Fibroblast of lung (primary cell): ENCODE measurements at regions not wholly inside any gene's neighbourhood (a gene's known extent, or its start where the extent isn't known, plus 50 kb on each side); places are given as distances from the start of the nearest gene placed in this dataset.
"Not testable (repeated sequence)": the region's sequence is repeated elsewhere in the genome, so short reads cannot be mapped to it uniquely, and the experiment has no call there.

Experiments
- DNase-seq, 2 donors: peaks; one replicate each; pipeline versions ENCODE4 v3.0.0 to v3.0.0-alpha.2; 2010; ENCODE audit warnings: low read depth in 2 of 2
- H2AFZ ChIP-seq: 2 replicates; pipeline ENCODE4 v1.5.1; 2012; ENCODE audit warnings: low read length, control low read depth, inconsistent platforms
- H3K27ac ChIP-seq: 2 replicates; pipeline ENCODE4 v1.5.1; 2011; ENCODE audit warnings: low read length, control low read depth; ENCODE audit not compliant: insufficient read depth
- H3K27me3 ChIP-seq: 2 replicates; pipeline ENCODE4 v1.5.1; 2011; ENCODE audit warnings: mild to moderate bottlenecking, low read length; ENCODE audit not compliant: control insufficient read depth, insufficient read depth
- H3K36me3 ChIP-seq: 2 replicates; pipeline ENCODE4 v1.5.1; 2011; ENCODE audit warnings: low read length; ENCODE audit not compliant: control insufficient read depth, insufficient read depth
- H3K4me1 ChIP-seq: 2 replicates; pipeline ENCODE4 v1.5.1; 2011; ENCODE audit warnings: low read length; ENCODE audit not compliant: control insufficient read depth, insufficient read depth; ENCODE audit errors: extremely low read depth
- H3K4me2 ChIP-seq: 2 replicates; pipeline ENCODE4 v1.5.1; 2011; ENCODE audit warnings: low read length, control low read depth; ENCODE audit not compliant: insufficient read depth; ENCODE audit errors: extremely low read depth
- H3K4me3 ChIP-seq, 4 experiments: fragments of 200-600 bp in 1 of 4; sonication (generic) in 1 of 4; replicated peaks in 1 of 4; 2 replicates each; pipeline ENCODE4 v1.5.1; 2011 to 2016; ENCODE audit warnings: low read length in 4 of 4, low read depth in 3 of 4, mild to moderate bottlenecking in 3 of 4, control low read depth in 2 of 4, inconsistent platforms in 1 of 4, mixed read lengths in 1 of 4; ENCODE audit not compliant: insufficient read depth in 1 of 4; ENCODE audit errors: control extremely low read depth in 1 of 4
- H3K79me2 ChIP-seq: 2 replicates; pipeline ENCODE4 v1.5.1; 2012; ENCODE audit warnings: mild to moderate bottlenecking, low read length, inconsistent platforms; ENCODE audit not compliant: control insufficient read depth, insufficient read depth
- H3K9ac ChIP-seq: 2 replicates; pipeline ENCODE4 v1.5.1; 2011; ENCODE audit warnings: mild to moderate bottlenecking, low read length, control low read depth; ENCODE audit not compliant: insufficient read depth
- H3K9me3 ChIP-seq: 2 replicates; pipeline ENCODE4 v1.5.1; 2012; ENCODE audit warnings: low read depth, low read length; ENCODE audit not compliant: control insufficient read depth, insufficient read depth
- H4K20me1 ChIP-seq: 2 replicates; pipeline ENCODE4 v1.5.1; 2011; ENCODE audit warnings: low read length; ENCODE audit not compliant: control insufficient read depth, insufficient read depth; ENCODE audit errors: extremely low read depth
- EZH2 ChIP-seq: IDR thresholded peaks from 2 replicates; pipeline ENCODE4 v1.5.1; 2012; ENCODE audit warnings: low read length, control low read depth, mild to moderate bottlenecking; ENCODE audit errors: missing control alignments
- TF ChIP-seq, protein P1 (sequence below), 2 donors: IDR thresholded peaks in 1 of 2; conservative IDR thresholded peaks in 1 of 2; 1 replicate in 1 of 2; 2 replicates in 1 of 2; pipeline ENCODE4 v1.5.1; 2011 to 2012; ENCODE audit warnings: low read length in 2 of 2, control low read depth in 1 of 2, inconsistent platforms in 1 of 2, low read depth in 1 of 2, mild to moderate bottlenecking in 1 of 2

GRCh38 chr10:91000470-91000869 is 79.6 kb upstream of the ANKRD1 start:
- no peak for DNase-seq
- H3K79me2 ChIP-seq = no peaks in the 10 kb centered on the region
- H2AFZ ChIP-seq = no peak overlapping the region
- no peak overlapping the region for H3K9ac ChIP-seq
- H3K4me1 ChIP-seq = no peaks in the 10 kb centered on the region
- TF ChIP-seq EZH2 = no peak
- TF ChIP-seq, protein P1, sequence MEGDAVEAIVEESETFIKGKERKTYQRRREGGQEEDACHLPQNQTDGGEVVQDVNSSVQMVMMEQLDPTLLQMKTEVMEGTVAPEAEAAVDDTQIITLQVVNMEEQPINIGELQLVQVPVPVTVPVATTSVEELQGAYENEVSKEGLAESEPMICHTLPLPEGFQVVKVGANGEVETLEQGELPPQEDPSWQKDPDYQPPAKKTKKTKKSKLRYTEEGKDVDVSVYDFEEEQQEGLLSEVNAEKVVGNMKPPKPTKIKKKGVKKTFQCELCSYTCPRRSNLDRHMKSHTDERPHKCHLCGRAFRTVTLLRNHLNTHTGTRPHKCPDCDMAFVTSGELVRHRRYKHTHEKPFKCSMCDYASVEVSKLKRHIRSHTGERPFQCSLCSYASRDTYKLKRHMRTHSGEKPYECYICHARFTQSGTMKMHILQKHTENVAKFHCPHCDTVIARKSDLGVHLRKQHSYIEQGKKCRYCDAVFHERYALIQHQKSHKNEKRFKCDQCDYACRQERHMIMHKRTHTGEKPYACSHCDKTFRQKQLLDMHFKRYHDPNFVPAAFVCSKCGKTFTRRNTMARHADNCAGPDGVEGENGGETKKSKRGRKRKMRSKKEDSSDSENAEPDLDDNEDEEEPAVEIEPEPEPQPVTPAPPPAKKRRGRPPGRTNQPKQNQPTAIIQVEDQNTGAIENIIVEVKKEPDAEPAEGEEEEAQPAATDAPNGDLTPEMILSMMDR (conservative IDR thresholded peaks at IDR 0.05 in 1 of 2, IDR thresholded peaks at IDR 0.05 in 1 of 2; ENCODE audit: low read depth in 1 of 2, low read length in 2 of 2) = no peak
- no peak overlapping the region for H3K27ac ChIP-seq
- H3K36me3 ChIP-seq = no peaks in the 10 kb centered on the region
- H3K27me3 ChIP-seq = no peaks in the 10 kb centered on the region
- no peak overlapping the region for H3K4me2 ChIP-seq
- H3K9me3 ChIP-seq = no peaks in the 10 kb centered on the region
- H4K20me1 ChIP-seq = no peaks in the 10 kb centered on the region
- no peak overlapping the region for H3K4me3 ChIP-seq

GRCh38 chr10:91000985-91001384 is 80.1 kb upstream of the ANKRD1 start:
- no peak for DNase-seq
- no peak for TF ChIP-seq EZH2
- TF ChIP-seq, protein P1 (conservative IDR thresholded peaks at IDR 0.05 in 1 of 2, IDR thresholded peaks at IDR 0.05 in 1 of 2; ENCODE audit: low read depth in 1 of 2, low read length in 2 of 2) = no peak
- H2AFZ ChIP-seq = no peak overlapping the region

GRCh38 chr10:91002656-91003055 is 81.8 kb upstream of the ANKRD1 start:
- Histone ChIP-seq H2AFZ (no peak overlapping the region), H3K9me3 (no peaks in the 10 kb centered on the region), H3K36me3 (no peaks in the 10 kb centered on the region), H3K4me1 (no peaks in the 10 kb centered on the region), H3K9ac (no peak overlapping the region), H3K4me2 (no peak overlapping the region), H3K27ac (no peak overlapping the region), H3K79me2 (no peaks in the 10 kb centered on the region), H3K4me3 (no peak overlapping the region), H3K27me3 (no peaks in the 10 kb centered on the region), H4K20me1 (no peaks in the 10 kb centered on the region)
- peak in 1 of 2 donors; percentile 6 for DNase-seq
- no peak for TF ChIP-seq EZH2
- TF ChIP-seq, protein P1 (conservative IDR thresholded peaks at IDR 0.05 in 1 of 2, IDR thresholded peaks at IDR 0.05 in 1 of 2; ENCODE audit: low read depth in 1 of 2, low read length in 2 of 2) = no peak

More at GRCh38 chr10:91000985-91001384, 80.1 kb upstream of the ANKRD1 start:
- H3K9ac ChIP-seq = no peak overlapping the region
- no peak overlapping the region for H3K27ac ChIP-seq
- H3K4me2 ChIP-seq = no peak overlapping the region
- no peaks in the 10 kb centered on the region for H4K20me1 ChIP-seq
- no peaks in the 10 kb centered on the region for H3K36me3 ChIP-seq
- no peak overlapping the region for H3K4me3 ChIP-seq
- no peaks in the 10 kb centered on the region for H3K79me2 ChIP-seq
- H3K9me3 ChIP-seq = no peaks in the 10 kb centered on the region
- H3K27me3 ChIP-seq = no peaks in the 10 kb centered on the region
- H3K4me1 ChIP-seq = no peaks in the 10 kb centered on the region

DNA sequence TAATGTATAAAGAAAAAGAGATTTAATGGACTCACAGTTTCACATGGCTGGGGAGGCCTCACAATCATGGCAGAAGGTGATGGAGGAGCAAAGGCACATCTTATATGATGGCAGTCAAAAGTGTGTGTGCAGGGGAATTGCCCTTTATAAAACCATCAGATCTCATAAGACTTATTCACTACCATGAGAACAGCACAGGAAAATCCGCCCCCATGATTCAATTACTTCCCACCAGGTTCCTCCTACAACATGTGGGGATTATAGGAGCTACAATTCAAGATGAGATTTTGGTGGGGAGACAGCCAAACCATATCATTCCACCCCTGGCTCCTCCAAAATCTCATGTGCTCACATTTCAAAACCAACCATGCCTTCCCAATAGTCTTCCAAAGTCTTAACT is 82.5 kb upstream of the ANKRD1 start:
- H3K9ac ChIP-seq, H3K36me3 ChIP-seq, H3K27ac ChIP-seq, H3K4me1 ChIP-seq, DNase-seq, H3K27me3 ChIP-seq, H4K20me1 ChIP-seq, H3K79me2 ChIP-seq, H3K4me3 ChIP-seq, H2AFZ ChIP-seq, H3K9me3 ChIP-seq, H3K4me2 ChIP-seq: not testable (repeated sequence)

- H2AFZ ChIP-seq, DNase-seq, H3K9ac ChIP-seq, H3K27ac ChIP-seq, H3K4me3 ChIP-seq, H3K4me1 ChIP-seq, H3K79me2 ChIP-seq, H3K36me3 ChIP-seq, H3K27me3 ChIP-seq, H3K9me3 ChIP-seq, H3K4me2 ChIP-seq, H4K20me1 ChIP-seq: not testable (repeated sequence)
Observed at GRCh38 chr10:91005276-91005675, 84.4 kb upstream of the ANKRD1 start.
